ENCODE measurements at regions not wholly inside any gene's neighbourhood (a gene's known extent, or its start where the extent isn't known, plus 50 kb on each side); places are given as distances from the start of the nearest gene placed in this dataset.

DNA sequence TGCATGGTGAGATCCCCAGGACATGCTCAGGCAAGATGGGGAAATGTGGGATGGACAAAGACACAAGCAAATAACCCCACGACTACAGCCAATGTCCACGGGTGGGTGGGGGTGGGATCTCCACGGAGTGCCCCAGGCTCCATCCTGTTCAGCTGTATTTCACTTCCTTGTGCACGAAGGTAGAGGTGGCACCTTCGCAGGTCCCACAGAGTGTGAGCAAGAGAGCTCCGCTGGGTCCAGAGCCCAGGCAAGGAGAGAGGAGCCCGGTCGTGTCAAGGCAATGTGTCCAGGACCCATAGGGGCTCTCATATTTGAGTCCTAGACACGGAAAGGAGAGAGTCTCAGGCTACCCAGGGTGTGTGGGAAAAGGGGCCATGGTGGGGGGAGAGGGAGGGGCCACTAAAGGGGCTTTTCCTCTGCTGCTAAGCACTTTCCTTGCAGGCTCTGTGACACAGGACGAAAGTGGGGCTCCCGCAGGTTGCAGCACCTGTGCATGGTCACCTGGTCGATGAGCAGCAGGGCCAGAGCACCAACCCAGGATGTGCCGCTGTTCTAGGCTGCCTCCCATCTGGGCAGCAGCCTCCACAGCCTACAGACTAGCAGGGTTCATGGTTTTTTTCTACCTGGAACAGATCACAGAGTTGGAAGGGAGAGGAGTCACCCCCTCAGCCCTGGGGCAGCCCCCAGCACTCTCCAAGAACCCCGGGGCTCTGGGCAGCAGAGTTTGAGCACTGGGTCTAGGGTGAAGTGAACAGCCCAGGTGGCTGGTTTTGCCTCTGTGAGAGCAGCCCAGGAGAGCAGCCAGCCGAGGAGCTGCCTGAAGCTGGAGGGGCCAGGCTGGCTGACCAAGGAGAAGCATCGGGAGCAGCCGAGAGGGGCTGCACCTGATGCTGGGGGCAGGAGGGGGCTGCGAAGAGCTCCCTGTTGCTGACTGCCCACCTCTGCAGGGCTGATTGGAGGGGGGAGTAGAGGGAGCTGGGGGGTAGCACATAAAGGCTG is 100.7 kb upstream of the MVB12B start:
- TF ChIP-seq, protein P1, sequence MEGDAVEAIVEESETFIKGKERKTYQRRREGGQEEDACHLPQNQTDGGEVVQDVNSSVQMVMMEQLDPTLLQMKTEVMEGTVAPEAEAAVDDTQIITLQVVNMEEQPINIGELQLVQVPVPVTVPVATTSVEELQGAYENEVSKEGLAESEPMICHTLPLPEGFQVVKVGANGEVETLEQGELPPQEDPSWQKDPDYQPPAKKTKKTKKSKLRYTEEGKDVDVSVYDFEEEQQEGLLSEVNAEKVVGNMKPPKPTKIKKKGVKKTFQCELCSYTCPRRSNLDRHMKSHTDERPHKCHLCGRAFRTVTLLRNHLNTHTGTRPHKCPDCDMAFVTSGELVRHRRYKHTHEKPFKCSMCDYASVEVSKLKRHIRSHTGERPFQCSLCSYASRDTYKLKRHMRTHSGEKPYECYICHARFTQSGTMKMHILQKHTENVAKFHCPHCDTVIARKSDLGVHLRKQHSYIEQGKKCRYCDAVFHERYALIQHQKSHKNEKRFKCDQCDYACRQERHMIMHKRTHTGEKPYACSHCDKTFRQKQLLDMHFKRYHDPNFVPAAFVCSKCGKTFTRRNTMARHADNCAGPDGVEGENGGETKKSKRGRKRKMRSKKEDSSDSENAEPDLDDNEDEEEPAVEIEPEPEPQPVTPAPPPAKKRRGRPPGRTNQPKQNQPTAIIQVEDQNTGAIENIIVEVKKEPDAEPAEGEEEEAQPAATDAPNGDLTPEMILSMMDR (IDR thresholded peaks at IDR 0.05; ENCODE audit: borderline replicate concordance, insufficient read depth, low read depth, low read length): no peak
- H3K4me3 ChIP-seq (ENCODE audit: low read depth, low read length): no peak overlapping the region

DNA sequence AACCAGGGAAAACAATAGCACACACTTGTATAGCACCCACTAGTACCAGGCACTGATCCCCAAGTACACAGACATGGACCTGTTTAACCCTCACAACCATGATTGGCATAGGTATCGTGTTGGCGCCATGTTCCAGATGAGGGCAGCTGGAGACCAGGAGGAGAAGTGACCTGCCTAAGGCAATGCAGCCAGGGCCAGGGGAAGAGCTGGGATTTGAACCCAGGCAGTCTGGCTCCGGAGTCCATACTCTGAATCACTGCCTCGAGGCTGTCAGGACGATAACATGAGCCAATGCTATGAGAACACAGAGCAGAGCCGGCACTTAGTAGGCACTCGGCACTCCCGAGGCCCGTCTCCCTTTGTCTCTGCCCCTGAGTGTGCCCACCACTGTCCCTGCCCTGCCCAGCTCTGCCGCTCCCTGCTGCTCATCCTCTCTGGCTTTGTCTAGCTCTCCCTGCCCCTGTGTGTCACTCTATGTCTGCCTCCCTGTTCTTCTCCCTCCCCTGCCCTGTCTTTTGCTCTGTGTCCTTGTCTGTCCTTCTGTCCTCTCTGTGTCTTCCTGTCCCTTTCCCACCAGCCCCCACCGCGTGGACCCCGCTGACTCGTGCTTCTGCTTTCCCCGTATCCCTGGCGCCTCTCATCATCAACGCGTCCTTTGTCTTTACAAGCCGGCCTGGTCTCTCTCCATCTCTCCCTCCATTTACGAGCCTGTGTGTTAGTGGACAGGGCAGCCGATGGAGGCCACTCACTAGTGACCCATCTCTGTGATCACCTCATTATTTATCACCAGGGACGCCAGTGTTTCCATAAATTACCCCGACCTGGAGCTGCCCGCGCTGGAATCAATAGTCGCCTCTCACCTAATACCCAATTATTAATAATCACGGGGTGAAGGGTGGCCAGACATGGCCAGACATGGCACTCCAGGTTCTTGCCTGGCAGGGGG is 99.4 kb upstream of the MVB12B start:
- TF ChIP-seq, protein P1 (IDR thresholded peaks at IDR 0.05; ENCODE audit: borderline replicate concordance, insufficient read depth, low read depth, low read length): no peak
- H3K4me3 ChIP-seq (ENCODE audit: low read depth, low read length): no peak overlapping the region

DNA sequence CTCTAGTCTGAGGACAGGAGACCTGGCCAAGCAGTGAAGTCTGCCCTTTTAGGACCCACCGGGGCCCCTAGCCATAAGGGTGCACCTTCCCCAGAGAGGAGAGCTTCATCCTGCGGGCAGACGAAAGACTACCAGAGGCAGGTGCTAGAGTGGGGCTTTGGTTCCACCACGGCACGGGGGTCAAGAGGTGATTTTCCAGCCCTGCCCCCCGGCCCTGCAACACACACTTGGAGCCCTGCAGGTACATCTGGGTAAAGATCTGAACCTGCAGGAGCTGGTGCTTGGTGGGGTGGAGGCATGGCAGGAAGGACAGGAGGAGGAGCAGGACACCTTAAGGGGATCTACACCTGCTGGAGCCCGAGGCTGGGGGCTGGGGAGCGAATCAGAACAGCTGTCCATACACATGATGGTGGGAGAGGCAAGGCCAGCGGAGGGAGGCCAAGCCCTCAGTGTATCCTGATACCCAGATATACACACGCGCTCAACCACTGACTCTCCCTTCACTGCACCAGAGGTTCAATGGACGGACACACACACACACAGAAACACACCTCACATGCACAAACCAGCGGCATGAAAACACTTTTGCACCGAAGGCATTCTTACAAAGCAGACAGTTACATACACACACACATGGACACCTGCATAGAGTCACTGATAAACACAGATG is 98.4 kb upstream of the MVB12B start:
- TF ChIP-seq, protein P1 (IDR thresholded peaks at IDR 0.05; ENCODE audit: borderline replicate concordance, insufficient read depth, low read depth, low read length): no peak
- no peak overlapping the region for H3K4me3 ChIP-seq (ENCODE audit: low read depth, low read length)

DNA sequence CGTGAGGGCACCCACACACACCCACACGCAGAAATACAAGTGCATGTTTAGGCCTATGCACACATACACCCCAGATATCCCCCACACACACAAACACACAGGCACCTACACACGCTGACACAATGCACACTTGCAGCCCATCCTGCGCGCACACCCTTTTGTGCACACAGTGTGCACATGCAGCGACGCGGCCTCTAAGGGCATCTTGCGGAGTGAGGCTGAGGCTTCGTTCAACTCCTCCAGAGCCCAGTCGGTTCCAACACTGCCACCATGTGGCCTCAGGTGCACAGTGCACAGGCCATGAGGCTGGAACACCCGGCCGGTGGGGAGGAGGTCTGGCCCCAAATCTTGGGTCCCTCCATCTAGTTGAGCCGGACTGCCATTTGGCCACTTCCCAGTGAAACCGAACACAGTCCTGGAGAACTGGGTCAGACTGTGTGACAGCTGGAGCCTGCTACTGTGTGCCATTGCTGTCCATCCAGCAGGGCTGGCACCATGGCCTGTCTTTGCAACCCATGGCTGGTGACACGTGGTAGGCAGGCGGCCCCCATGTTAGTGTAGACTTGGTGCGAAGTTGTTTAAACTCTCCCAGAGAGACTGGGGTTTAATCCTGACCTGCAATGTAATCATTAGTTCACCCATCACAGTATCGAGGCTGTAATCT is 97.7 kb upstream of the MVB12B start:
- H3K4me3 ChIP-seq (ENCODE audit: low read depth, low read length): no peak overlapping the region
- TF ChIP-seq, protein P1 (IDR thresholded peaks at IDR 0.05; ENCODE audit: borderline replicate concordance, insufficient read depth, low read depth, low read length): peak; percentile 96

DNA sequence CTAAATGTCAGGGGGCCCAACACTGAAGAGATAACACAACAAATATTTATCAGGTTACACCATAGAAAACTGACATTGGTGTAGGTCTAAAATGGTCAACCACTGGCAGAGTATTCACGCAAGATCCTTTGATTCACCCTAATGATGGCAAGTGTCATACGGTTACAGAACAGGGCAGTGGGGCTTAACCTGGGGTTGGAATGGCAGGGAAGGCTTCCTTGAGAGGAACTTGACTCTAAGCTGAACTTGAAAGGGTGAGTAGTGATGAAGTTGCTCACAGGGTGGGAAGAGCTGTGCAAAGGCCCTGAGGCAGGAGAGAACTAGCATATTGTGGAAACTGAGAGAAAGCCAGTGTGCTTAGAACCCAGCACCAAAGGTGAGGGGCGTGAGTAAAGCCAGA is 97.1 kb upstream of the MVB12B start:
- TF ChIP-seq, protein P1 (IDR thresholded peaks at IDR 0.05; ENCODE audit: borderline replicate concordance, insufficient read depth, low read depth, low read length): no peak
- no peak overlapping the region for H3K4me3 ChIP-seq (ENCODE audit: low read depth, low read length)

DNA sequence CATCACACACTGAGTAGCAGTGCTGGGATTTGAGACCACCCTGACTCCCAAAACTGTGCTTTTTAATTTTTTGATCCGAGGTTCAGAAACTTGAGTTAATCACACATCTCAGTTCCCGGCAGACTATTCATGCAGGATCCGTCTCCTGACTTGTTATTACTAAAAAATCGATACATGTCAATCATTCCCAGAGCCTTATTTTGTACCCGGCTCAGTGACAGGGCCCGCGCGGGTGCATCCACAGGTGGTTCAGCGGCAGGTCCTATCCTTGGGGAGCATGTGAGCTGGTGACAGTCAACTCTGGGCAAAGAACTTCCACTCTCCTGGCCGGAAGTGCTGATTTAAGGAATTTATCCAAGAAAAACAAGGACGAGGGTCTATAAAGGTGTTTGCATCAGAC is 95.9 kb upstream of the MVB12B start:
- TF ChIP-seq, protein P1 (IDR thresholded peaks at IDR 0.05; ENCODE audit: borderline replicate concordance, insufficient read depth, low read depth, low read length): no peak

More for the DNA sequence above, 95.9 kb upstream of the MVB12B start:
- no peak overlapping the region for H3K4me3 ChIP-seq (ENCODE audit: low read depth, low read length)

Measured in GM12875 (cell line).